ENCODE measurements at regions not wholly inside any gene's neighbourhood (a gene's known extent, or its start where the extent isn't known, plus 50 kb on each side); places are given as distances from the start of the nearest gene placed in this dataset.

DNA sequence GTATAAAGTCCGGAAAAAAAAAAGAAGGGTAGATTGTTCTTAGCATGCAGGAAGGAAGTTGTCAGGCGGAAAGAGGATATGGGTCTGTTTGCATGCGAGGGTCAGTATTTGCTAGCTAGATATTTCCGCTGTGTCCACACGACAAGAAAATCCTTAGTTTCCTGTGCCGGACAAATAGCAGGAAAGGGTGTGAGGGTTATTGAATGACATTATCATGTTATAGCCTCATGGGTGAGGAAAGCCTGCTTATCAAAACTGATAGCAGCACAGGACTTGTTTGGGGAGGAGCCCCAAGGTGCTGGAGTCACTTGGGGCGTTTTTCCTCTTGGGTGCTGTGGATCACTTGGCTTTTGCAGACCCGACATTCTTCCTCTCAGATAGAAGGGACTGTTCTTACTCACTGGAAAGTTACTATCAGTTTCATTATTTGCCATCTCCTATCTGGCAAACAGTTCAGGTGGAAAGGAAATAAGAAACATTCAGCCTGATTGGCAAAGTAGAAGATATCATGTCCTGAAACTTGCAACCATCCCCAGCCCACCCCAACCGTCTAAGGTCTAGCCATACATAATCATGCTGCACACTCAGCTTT, 127.2 kb upstream of the DPH6 start:
- Histone ChIP-seq H3K79me2 (ENCODE audit: insufficient read depth, low read length) (no peaks in the 10 kb centered on the region), H3K9me3 (ENCODE audit: low read length) (no peaks in the 10 kb centered on the region), H3K4me3 (replicated peaks in 1 of 3; ENCODE audit: insufficient read depth in 1 of 3, low read depth in 2 of 3, low read length in 3 of 3) (no peak overlapping the region), H3K36me3 (replicated peaks in 1 of 2; ENCODE audit: control insufficient read depth in 1 of 2, insufficient read depth in 2 of 2, low read length in 2 of 2) (no peaks in the 10 kb centered on the region), H3K27ac (ENCODE audit: extremely low read length, insufficient read depth, low read length) (no peak overlapping the region), H3K9ac (ENCODE audit: insufficient read depth, low read depth, low read length) (no peak overlapping the region), H2AFZ (ENCODE audit: low read length) (peak overlapping the region; percentile 45), H4K20me1 (ENCODE audit: insufficient read depth, low read length) (no peaks in the 10 kb centered on the region), H3K4me2 (ENCODE audit: low read depth, low read length) (peak overlapping the region; percentile 45), H3K27me3 (ENCODE audit: control insufficient read depth in 1 of 2, insufficient read depth in 2 of 2, low read length in 2 of 2) (no peaks in the 10 kb centered on the region), H3K4me1 (ENCODE audit: insufficient read depth, low read length) (peaks cover 23% of the 10 kb centered on the region)
- DNase-seq (ENCODE audit: low spot score) = peak; percentile 39
- BruUV-seq (replicated peaks) = no TSS peak
- POLR2A ChIA-PET = no interaction called here
- peak; percentile 81 for ATAC-seq
- in situ Hi-C loops (cut with HindIII; ENCODE audit: extremely low pct_ligation_motif_present, low pct_unique_long_range_greater_than_20kb) = no loop called here
- intact Hi-C loops (cut with micrococcal nuclease; ENCODE audit: unreplicated experiment) = no loop called here
- WGBS (ENCODE audit: low lambda C conversion rate) = 9% methylated on average over 9 of the region's 9 CpGs
- CTCF ChIA-PET (ENCODE audit: low intra/inter-chr PET ratio, low total read pairs) = no interaction called here
- FAIRE-seq = no peak
- TF ChIP-seq EP300 (IDR thresholded peaks at IDR 0.05; ENCODE audit: low read depth in 2 of 2, low read length in 2 of 2) (peak in 1 of 2 experiments; percentile 19; a peak in 1 of 4 replicates), EP300 (CRISPR knock-in tag; IDR thresholded peaks at IDR 0.05; ENCODE audit: borderline replicate concordance) (no peak), HNRNPUL1 (IDR thresholded peaks at IDR 0.05; ENCODE audit: low read depth, low read length) (no peak), ELF3 (CRISPR knock-in tag; IDR thresholded peaks at IDR 0.05) (peak; percentile 43; the same call in 1 of the 2 replicates), ZNF451 (CRISPR knock-in tag; IDR thresholded peaks at IDR 0.05) (no peak), ETV6 (CRISPR knock-in tag; conservative IDR thresholded peaks at IDR 0.05) (peak; percentile 47; the same call in 1 of the 2 replicates), GABPA (IDR thresholded peaks at IDR 0.05; ENCODE audit: low read depth, low read length) (peak; percentile 33), GABPA (CRISPR knock-in tag; IDR thresholded peaks at IDR 0.05; ENCODE audit: low read depth) (peak; percentile 86), MED1 (CRISPR knock-in tag; IDR thresholded peaks at IDR 0.05) (peak; percentile 36; the same call in 1 of the 2 replicates), MIXL1 (CRISPR knock-in tag; IDR thresholded peaks at IDR 0.05) (0 out of 2 replicates have a peak, but pooled peaks have one; percentile 54), ZNF776 (CRISPR knock-in tag; IDR thresholded peaks at IDR 0.05) (no peak), GABPB1 (CRISPR knock-in tag; IDR thresholded peaks at IDR 0.05) (peak; percentile 58; the same call in 1 of the 2 replicates), ETV5 (CRISPR knock-in tag; IDR thresholded peaks at IDR 0.05; ENCODE audit: borderline replicate concordance) (peak; percentile 85), ZNF333 (CRISPR knock-in tag; IDR thresholded peaks at IDR 0.05; ENCODE audit: borderline replicate concordance) (no peak), SP5 (CRISPR knock-in tag; IDR thresholded peaks at IDR 0.05; ENCODE audit: borderline replicate concordance, low read depth) (no peak), POGZ (CRISPR knock-in tag; IDR thresholded peaks at IDR 0.05) (0 out of 2 replicates have a peak, but pooled peaks have one; percentile 19), FOXA3 (CRISPR knock-in tag; IDR thresholded peaks at IDR 0.05) (0 out of 2 replicates have a peak, but pooled peaks have one; percentile 13)
- TF ChIP-seq, protein P1, sequence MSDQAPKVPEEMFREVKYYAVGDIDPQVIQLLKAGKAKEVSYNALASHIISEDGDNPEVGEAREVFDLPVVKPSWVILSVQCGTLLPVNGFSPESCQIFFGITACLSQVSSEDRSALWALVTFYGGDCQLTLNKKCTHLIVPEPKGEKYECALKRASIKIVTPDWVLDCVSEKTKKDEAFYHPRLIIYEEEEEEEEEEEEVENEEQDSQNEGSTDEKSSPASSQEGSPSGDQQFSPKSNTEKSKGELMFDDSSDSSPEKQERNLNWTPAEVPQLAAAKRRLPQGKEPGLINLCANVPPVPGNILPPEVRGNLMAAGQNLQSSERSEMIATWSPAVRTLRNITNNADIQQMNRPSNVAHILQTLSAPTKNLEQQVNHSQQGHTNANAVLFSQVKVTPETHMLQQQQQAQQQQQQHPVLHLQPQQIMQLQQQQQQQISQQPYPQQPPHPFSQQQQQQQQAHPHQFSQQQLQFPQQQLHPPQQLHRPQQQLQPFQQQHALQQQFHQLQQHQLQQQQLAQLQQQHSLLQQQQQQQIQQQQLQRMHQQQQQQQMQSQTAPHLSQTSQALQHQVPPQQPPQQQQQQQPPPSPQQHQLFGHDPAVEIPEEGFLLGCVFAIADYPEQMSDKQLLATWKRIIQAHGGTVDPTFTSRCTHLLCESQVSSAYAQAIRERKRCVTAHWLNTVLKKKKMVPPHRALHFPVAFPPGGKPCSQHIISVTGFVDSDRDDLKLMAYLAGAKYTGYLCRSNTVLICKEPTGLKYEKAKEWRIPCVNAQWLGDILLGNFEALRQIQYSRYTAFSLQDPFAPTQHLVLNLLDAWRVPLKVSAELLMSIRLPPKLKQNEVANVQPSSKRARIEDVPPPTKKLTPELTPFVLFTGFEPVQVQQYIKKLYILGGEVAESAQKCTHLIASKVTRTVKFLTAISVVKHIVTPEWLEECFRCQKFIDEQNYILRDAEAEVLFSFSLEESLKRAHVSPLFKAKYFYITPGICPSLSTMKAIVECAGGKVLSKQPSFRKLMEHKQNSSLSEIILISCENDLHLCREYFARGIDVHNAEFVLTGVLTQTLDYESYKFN (CRISPR knock-in tag; conservative IDR thresholded peaks at IDR 0.05) = peak; percentile 47
- TF ChIP-seq, protein P2, sequence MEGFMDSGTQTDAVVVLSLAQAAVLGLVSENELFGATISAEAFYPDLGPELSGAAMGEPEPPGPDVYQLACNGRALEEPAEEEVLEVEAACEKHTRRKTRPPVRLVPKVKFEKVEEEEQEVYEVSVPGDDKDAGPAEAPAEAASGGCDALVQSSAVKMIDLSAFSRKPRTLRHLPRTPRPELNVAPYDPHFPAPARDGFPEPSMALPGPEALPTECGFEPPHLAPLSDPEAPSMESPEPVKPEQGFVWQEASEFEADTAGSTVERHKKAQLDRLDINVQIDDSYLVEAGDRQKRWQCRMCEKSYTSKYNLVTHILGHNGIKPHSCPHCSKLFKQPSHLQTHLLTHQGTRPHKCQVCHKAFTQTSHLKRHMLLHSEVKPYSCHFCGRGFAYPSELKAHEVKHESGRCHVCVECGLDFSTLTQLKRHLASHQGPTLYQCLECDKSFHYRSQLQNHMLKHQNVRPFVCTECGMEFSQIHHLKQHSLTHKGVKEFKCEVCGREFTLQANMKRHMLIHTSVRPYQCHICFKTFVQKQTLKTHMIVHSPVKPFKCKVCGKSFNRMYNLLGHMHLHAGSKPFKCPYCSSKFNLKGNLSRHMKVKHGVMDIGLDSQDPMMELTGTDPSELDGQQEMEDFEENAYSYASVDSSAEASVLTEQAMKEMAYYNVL (CRISPR knock-in tag; IDR thresholded peaks at IDR 0.05; ENCODE audit: borderline replicate concordance) = 0 out of 2 replicates have a peak, but pooled peaks have one; percentile 29
- TF ChIP-seq, protein P3, sequence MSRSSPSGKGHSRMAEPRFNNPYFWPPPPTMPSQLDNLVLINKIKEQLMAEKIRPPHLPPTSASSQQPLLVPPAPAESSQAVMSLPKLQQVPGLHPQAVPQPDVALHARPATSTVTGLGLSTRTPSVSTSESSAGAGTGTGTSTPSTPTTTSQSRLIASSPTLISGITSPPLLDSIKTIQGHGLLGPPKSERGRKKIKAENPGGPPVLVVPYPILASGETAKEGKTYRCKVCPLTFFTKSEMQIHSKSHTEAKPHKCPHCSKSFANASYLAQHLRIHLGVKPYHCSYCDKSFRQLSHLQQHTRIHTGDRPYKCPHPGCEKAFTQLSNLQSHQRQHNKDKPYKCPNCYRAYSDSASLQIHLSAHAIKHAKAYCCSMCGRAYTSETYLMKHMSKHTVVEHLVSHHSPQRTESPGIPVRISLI (CRISPR knock-in tag; IDR thresholded peaks at IDR 0.05; ENCODE audit: borderline replicate concordance) = peak; percentile 34; the same call in 1 of the 2 replicates

Data from HepG2 (cell line).